Neural cell (in vitro differentiated cells): ENCODE measurements at regions not wholly inside any gene's neighbourhood (a gene's known extent, or its start where the extent isn't known, plus 50 kb on each side); places are given as distances from the start of the nearest gene placed in this dataset.

Experiments used
- CTCF ChIP-seq: fragments of 450-650 bp; IDR thresholded peaks from 2 replicates; pipeline ENCODE4 v1.5.1; 2014; ENCODE audit warnings: antibody characterized with exemption, mild to moderate bottlenecking, moderate library complexity; ENCODE audit not compliant: poor library complexity, severe bottlenecking
- EZH2 ChIP-seq: fragments of 200-600, 300-800 bp; shearing (Covaris generic), sonication (generic); IDR thresholded peaks from 2 replicates; pipeline ENCODE4 v1.6.1; 2014; ENCODE audit warnings: antibody characterized with exemption, low read length, borderline replicate concordance, mild to moderate bottlenecking; ENCODE audit not compliant: insufficient read depth, poor library complexity, severe bottlenecking
- MXI1 ChIP-seq: fragments of 450-650 bp; conservative IDR thresholded peaks from 2 replicates; pipeline ENCODE4 v1.6.1; 2014; ENCODE audit warnings: antibody characterized with exemption, mild to moderate bottlenecking; ENCODE audit not compliant: poor library complexity, severe bottlenecking
- POLR2AphosphoS5 ChIP-seq: IDR thresholded peaks from 2 replicates; pipeline ENCODE4 v1.6.1; 2012
- REST ChIP-seq: IDR thresholded peaks from 2 replicates; pipeline ENCODE4 v1.6.1; 2012; ENCODE audit warnings: borderline replicate concordance
- SMC3 ChIP-seq: fragments of 450-650 bp; conservative IDR thresholded peaks from 2 replicates; pipeline ENCODE4 v1.6.1; 2014; ENCODE audit warnings: antibody characterized with exemption, mild to moderate bottlenecking, moderate library complexity; ENCODE audit not compliant: poor library complexity

GRCh38 chr21:20662514-20662913, 335.7 kb upstream of the NCAM2 start:
- TF ChIP-seq POLR2AphosphoS5 (no peak), CTCF (no peak), REST (no peak), EZH2 (no peak), MXI1 (no peak), SMC3 (no peak)
